Fibroblast of skin of left biceps (primary cell): ENCODE measurements at regions not wholly inside any gene's neighbourhood (a gene's known extent, or its start where the extent isn't known, plus 50 kb on each side); places are given as distances from the start of the nearest gene placed in this dataset.
"Not testable (repeated sequence)": the region's sequence is repeated elsewhere in the genome, so short reads cannot be mapped to it uniquely, and the experiment has no call there.

Source experiments
- DNase-seq, 2 experiments: peaks; one replicate each; pipeline ENCODE4 v3.0.0-alpha.2; 2013; ENCODE audit warnings: low read depth in 2 of 2

GRCh38 chr5:96207420-96207819 is 225.6 kb downstream of the PCSK1 start:
- no peak for DNase-seq

GRCh38 chr5:96203761-96204160 is 229.3 kb downstream of the PCSK1 start:
- no peak for DNase-seq

- DNase-seq, result no peak
Observed at GRCh38 chr5:96201503-96201902, 231.5 kb downstream of the PCSK1 start.

GRCh38 chr5:96200641-96201040 is 232.4 kb downstream of the PCSK1 start:
- DNase-seq, result no peak

- no peak for DNase-seq
Observed at GRCh38 chr5:96199713-96200183, 233.3 kb downstream of the PCSK1 start.

- DNase-seq, result no peak
Observed at GRCh38 chr5:96198356-96199058, 234.5 kb downstream of the PCSK1 start.

GRCh38 chr5:96197767-96198166 is 235.3 kb downstream of the PCSK1 start:
- DNase-seq, result not testable (repeated sequence)

- no peak for DNase-seq
Observed at GRCh38 chr5:96197347-96197746, 235.7 kb upstream of the ELL2 start.

- DNase-seq, result no peak
Observed at GRCh38 chr5:96196890-96197289, 235.2 kb upstream of the ELL2 start.

GRCh38 chr5:96196407-96196806 is 234.8 kb upstream of the ELL2 start:
- DNase-seq, result no peak

- DNase-seq, result no peak
Observed at GRCh38 chr5:96195123-96195522, 233.5 kb upstream of the ELL2 start.

- DNase-seq, result no peak
Observed at GRCh38 chr5:96194593-96194992, 232.9 kb upstream of the ELL2 start.

GRCh38 chr5:96193946-96194345 is 232.3 kb upstream of the ELL2 start:
- no peak for DNase-seq

- no peak for DNase-seq
Observed at GRCh38 chr5:96189987-96190386, 228.3 kb upstream of the ELL2 start.

- DNase-seq, result no peak
Observed at GRCh38 chr5:96189028-96189826, 227.6 kb upstream of the ELL2 start.

GRCh38 chr5:96187309-96188027 is 225.8 kb upstream of the ELL2 start:
- no peak for DNase-seq

- not testable (repeated sequence) for DNase-seq
Observed at GRCh38 chr5:96184510-96184909, 222.9 kb upstream of the ELL2 start.

- DNase-seq, result no peak
Observed at GRCh38 chr5:96180684-96181435, 219.2 kb upstream of the ELL2 start.

GRCh38 chr5:96177303-96177869 is 215.7 kb upstream of the ELL2 start:
- peak; percentile 57 to 65 for DNase-seq

- no peak for DNase-seq
Observed at GRCh38 chr5:96176022-96176421, 214.4 kb upstream of the ELL2 start.

GRCh38 chr5:96175090-96175489 is 213.4 kb upstream of the ELL2 start:
- no peak for DNase-seq
